ENCODE measurements at regions not wholly inside any gene's neighbourhood (a gene's known extent, or its start where the extent isn't known, plus 50 kb on each side); places are given as distances from the start of the nearest gene placed in this dataset.

DNA sequence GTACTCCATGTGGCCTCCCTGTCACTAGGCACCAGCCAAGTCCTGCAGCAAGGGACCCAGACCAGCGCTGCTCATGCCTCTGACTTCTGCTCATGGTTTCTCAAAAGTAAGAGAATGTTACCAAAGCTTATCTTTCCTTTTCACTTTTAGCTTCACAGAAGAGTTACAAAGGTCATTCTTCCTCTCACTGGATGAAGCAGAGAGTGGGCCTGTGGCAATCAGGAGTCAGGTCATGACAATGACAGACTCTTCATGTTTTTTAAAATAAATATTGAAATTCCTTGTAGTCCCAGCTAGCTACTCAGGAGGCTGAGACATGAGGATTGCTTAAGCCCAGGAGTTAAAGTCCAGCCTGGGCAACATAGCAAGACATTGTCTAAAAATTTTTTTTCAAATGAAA is 126.1 kb downstream of the OSR1 start:
- no peak overlapping the region for H3K9ac ChIP-seq (ENCODE audit: low read length)
- H3K4me3 ChIP-seq (ENCODE audit: low read length) = no peak overlapping the region
- H2AFZ ChIP-seq (ENCODE audit: low read depth, low read length) = no peak overlapping the region
- H3K27me3 ChIP-seq (ENCODE audit: low read depth, low read length) = peaks cover 3% of the 10 kb centered on the region; the same call in 1 of the 2 replicates
- H3K36me3 ChIP-seq (replicated peaks; ENCODE audit: low read depth, low read length) = no peaks in the 10 kb centered on the region
- H3K9me3 ChIP-seq (ENCODE audit: insufficient read depth, low read length) = no peaks in the 10 kb centered on the region
- no peak overlapping the region for H3K27ac ChIP-seq (ENCODE audit: low read length)
- H3K4me1 ChIP-seq (ENCODE audit: low read length) = no peaks in the 10 kb centered on the region
- H4K20me1 ChIP-seq (ENCODE audit: insufficient read depth, low read length) = no peaks in the 10 kb centered on the region
- H3K79me2 ChIP-seq (ENCODE audit: low read length) = no peaks in the 10 kb centered on the region
- TF ChIP-seq EZH2phosphoT487 (IDR thresholded peaks at IDR 0.05; ENCODE audit: low read depth) = no peak
- TF ChIP-seq, protein P1, sequence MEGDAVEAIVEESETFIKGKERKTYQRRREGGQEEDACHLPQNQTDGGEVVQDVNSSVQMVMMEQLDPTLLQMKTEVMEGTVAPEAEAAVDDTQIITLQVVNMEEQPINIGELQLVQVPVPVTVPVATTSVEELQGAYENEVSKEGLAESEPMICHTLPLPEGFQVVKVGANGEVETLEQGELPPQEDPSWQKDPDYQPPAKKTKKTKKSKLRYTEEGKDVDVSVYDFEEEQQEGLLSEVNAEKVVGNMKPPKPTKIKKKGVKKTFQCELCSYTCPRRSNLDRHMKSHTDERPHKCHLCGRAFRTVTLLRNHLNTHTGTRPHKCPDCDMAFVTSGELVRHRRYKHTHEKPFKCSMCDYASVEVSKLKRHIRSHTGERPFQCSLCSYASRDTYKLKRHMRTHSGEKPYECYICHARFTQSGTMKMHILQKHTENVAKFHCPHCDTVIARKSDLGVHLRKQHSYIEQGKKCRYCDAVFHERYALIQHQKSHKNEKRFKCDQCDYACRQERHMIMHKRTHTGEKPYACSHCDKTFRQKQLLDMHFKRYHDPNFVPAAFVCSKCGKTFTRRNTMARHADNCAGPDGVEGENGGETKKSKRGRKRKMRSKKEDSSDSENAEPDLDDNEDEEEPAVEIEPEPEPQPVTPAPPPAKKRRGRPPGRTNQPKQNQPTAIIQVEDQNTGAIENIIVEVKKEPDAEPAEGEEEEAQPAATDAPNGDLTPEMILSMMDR (IDR thresholded peaks at IDR 0.05; ENCODE audit: low read depth, low read length) = no peak
- H3K4me2 ChIP-seq (ENCODE audit: low read length) = no peak overlapping the region

DNA sequence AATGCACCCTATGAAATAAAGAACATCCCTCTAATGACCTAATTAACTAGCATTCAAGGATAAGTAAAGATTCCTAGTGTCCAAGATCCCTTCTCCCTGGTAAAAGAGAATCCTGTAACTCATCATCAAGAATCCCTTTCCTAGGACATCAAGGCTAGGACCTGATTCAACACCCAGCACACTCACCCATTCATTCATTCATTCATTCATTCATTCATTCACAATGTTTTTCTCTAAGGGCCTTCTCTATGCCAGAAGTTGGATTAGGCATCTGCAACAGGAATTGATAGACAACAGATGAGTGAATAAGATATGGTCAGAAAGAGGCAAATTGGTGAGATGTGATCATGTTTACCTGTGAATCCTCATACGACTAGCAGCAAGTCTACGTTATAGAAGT is 126.8 kb downstream of the OSR1 start:
- Histone ChIP-seq H3K79me2 (ENCODE audit: low read length) (no peaks in the 10 kb centered on the region), H3K27me3 (ENCODE audit: low read depth, low read length) (peaks cover 5% of the 10 kb centered on the region; the same call in 1 of the 2 replicates), H4K20me1 (ENCODE audit: insufficient read depth, low read length) (no peaks in the 10 kb centered on the region), H3K9me3 (ENCODE audit: insufficient read depth, low read length) (no peaks in the 10 kb centered on the region), H3K4me2 (ENCODE audit: low read length) (no peak overlapping the region), H2AFZ (ENCODE audit: low read depth, low read length) (no peak overlapping the region), H3K27ac (ENCODE audit: low read length) (no peak overlapping the region), H3K36me3 (replicated peaks; ENCODE audit: low read depth, low read length) (no peaks in the 10 kb centered on the region), H3K4me3 (ENCODE audit: low read length) (no peak overlapping the region), H3K4me1 (ENCODE audit: low read length) (no peaks in the 10 kb centered on the region), H3K9ac (ENCODE audit: low read length) (no peak overlapping the region)
- TF ChIP-seq, protein P1 (IDR thresholded peaks at IDR 0.05; ENCODE audit: low read depth, low read length) = no peak
- no peak for TF ChIP-seq EZH2phosphoT487 (IDR thresholded peaks at IDR 0.05; ENCODE audit: low read depth)

DNA sequence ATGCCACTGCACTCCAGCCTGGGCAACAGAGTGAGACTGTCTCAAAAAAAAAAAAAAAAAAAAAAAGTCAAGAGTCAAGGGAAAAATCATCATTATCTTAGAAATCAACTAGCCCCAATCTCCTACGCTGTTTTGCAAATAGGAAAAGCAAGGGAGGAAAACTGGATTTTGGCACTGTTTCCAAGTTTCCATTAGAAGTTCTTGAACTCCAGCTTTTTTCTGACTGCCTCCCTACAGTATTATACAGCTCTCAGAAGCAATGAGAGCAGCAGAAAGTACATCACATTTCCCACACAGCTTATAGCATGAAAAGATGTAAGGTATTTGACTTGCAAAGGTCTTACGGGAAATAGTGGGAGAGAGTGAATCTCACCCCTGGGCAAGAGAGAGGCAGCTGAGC is 127.8 kb downstream of the OSR1 start:
- H4K20me1 ChIP-seq (ENCODE audit: insufficient read depth, low read length) = no peaks in the 10 kb centered on the region
- peaks cover 5% of the 10 kb centered on the region; the same call in 1 of the 2 replicates for H3K27me3 ChIP-seq (ENCODE audit: low read depth, low read length)
- no peak overlapping the region for H3K9ac ChIP-seq (ENCODE audit: low read length)
- TF ChIP-seq EZH2phosphoT487 (IDR thresholded peaks at IDR 0.05; ENCODE audit: low read depth) = no peak
- TF ChIP-seq, protein P1 (IDR thresholded peaks at IDR 0.05; ENCODE audit: low read depth, low read length) = no peak
- H3K27ac ChIP-seq (ENCODE audit: low read length) = no peak overlapping the region
- H3K79me2 ChIP-seq (ENCODE audit: low read length) = no peaks in the 10 kb centered on the region
- no peaks in the 10 kb centered on the region for H3K36me3 ChIP-seq (replicated peaks; ENCODE audit: low read depth, low read length)
- no peaks in the 10 kb centered on the region for H3K4me1 ChIP-seq (ENCODE audit: low read length)
- no peak overlapping the region for H3K4me3 ChIP-seq (ENCODE audit: low read length)
- no peaks in the 10 kb centered on the region for H3K9me3 ChIP-seq (ENCODE audit: insufficient read depth, low read length)
- H3K4me2 ChIP-seq (ENCODE audit: low read length) = no peak overlapping the region
- no peak overlapping the region for H2AFZ ChIP-seq (ENCODE audit: low read depth, low read length)

DNA sequence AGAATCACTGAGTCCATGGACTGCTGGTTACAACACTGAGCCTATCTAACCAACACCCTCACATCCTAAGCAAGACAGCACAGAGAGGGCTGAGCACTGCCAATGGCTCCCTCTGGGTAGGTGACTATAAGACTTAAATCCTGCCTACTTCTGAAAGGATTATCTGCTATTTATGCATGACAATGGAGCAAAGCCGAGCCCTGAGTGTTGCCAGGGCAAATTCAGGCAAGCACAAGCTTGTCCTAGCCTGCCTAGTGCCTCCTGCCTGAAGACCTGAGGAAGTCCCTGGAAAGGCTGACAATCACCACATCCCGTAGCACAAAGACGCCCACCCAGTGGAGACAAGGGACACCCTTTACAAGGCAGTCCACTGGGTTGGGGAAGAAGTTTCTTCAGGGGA is 129.7 kb downstream of the OSR1 start:
- Histone ChIP-seq H3K27me3 (ENCODE audit: low read depth, low read length) (peaks cover 5% of the 10 kb centered on the region; the same call in 1 of the 2 replicates), H3K36me3 (replicated peaks; ENCODE audit: low read depth, low read length) (no peaks in the 10 kb centered on the region), H2AFZ (ENCODE audit: low read depth, low read length) (no peak overlapping the region), H3K9me3 (ENCODE audit: insufficient read depth, low read length) (no peaks in the 10 kb centered on the region), H4K20me1 (ENCODE audit: insufficient read depth, low read length) (no peaks in the 10 kb centered on the region), H3K27ac (ENCODE audit: low read length) (no peak overlapping the region), H3K4me3 (ENCODE audit: low read length) (no peak overlapping the region), H3K4me1 (ENCODE audit: low read length) (no peaks in the 10 kb centered on the region), H3K9ac (ENCODE audit: low read length) (no peak overlapping the region), H3K79me2 (ENCODE audit: low read length) (no peaks in the 10 kb centered on the region), H3K4me2 (ENCODE audit: low read length) (no peak overlapping the region)
- TF ChIP-seq, protein P1 (IDR thresholded peaks at IDR 0.05; ENCODE audit: low read depth, low read length) = no peak
- no peak for TF ChIP-seq EZH2phosphoT487 (IDR thresholded peaks at IDR 0.05; ENCODE audit: low read depth)
